H9 (cell line): ENCODE measurements at regions not wholly inside any gene's neighbourhood (a gene's known extent, or its start where the extent isn't known, plus 50 kb on each side); places are given as distances from the start of the nearest gene placed in this dataset.
A peak's percentile ranks its signal among the peaks of the same experiment; 100 is the strongest.

Source experiments
- DNase-seq: peaks from one replicate; pipeline ENCODE4 v3.0.0-alpha.2; 2017
- H2AFZ ChIP-seq: one replicate; pipeline ENCODE4 v1.6.1; 2013; ENCODE audit warnings: mild to moderate bottlenecking, low read length, control low read depth, moderate library complexity
- H2AK5ac ChIP-seq: 2 replicates; pipeline ENCODE4 v1.6.1; 2013; ENCODE audit warnings: low read length, control low read depth, mixed read lengths; ENCODE audit not compliant: insufficient read length
- H2BK120ac ChIP-seq: one replicate; pipeline ENCODE4 v1.6.1; 2013; ENCODE audit warnings: low read depth, mild to moderate bottlenecking, low read length, control low read depth, inconsistent platforms; ENCODE audit not compliant: poor library complexity, severe bottlenecking
- H2BK12ac ChIP-seq: 2 replicates; pipeline ENCODE4 v1.6.1; 2013; ENCODE audit warnings: low read length, control low read depth, mixed read lengths, low read depth; ENCODE audit not compliant: insufficient read length
- H2BK15ac ChIP-seq: 2 replicates; pipeline ENCODE4 v1.6.1; 2013; ENCODE audit warnings: low read depth, low read length, control low read depth
- H2BK20ac ChIP-seq: one replicate; pipeline ENCODE4 v1.6.1; 2013; ENCODE audit warnings: low read depth, mild to moderate bottlenecking, low read length, control low read depth, inconsistent platforms; ENCODE audit not compliant: poor library complexity, severe bottlenecking
- H2BK5ac ChIP-seq: 2 replicates; pipeline ENCODE4 v1.6.1; 2013; ENCODE audit warnings: low read length, control low read depth, mixed read lengths; ENCODE audit not compliant: insufficient read length
- H3K14ac ChIP-seq: 2 replicates; pipeline ENCODE4 v1.6.1; 2013; ENCODE audit warnings: low read length, control low read depth; ENCODE audit not compliant: insufficient read depth
- H3K18ac ChIP-seq: 2 replicates; pipeline ENCODE4 v1.6.1; 2013; ENCODE audit warnings: low read depth, mild to moderate bottlenecking, mixed read lengths, low read length, control low read depth; ENCODE audit not compliant: insufficient read length
- H3K23ac ChIP-seq: 2 replicates; pipeline ENCODE4 v1.6.1; 2013; ENCODE audit warnings: low read length, control low read depth, mixed read lengths, low read depth; ENCODE audit not compliant: insufficient read length
- H3K23me2 ChIP-seq: 2 replicates; pipeline ENCODE4 v1.6.1; 2013; ENCODE audit warnings: low read depth, mild to moderate bottlenecking, mixed read lengths, low read length, control low read depth; ENCODE audit not compliant: insufficient read length, poor library complexity, severe bottlenecking
- H3K27ac ChIP-seq: 2 replicates; pipeline ENCODE4 v1.5.1; 2013; ENCODE audit warnings: low read length, control low read depth, mixed read lengths, low read depth; ENCODE audit not compliant: insufficient read length
- H3K27me3 ChIP-seq: 2 replicates; pipeline ENCODE4 v1.6.1; 2013; ENCODE audit warnings: low read length, control low read depth, inconsistent platforms; ENCODE audit not compliant: insufficient read depth
- H3K4ac ChIP-seq: 2 replicates; pipeline ENCODE4 v1.6.1; 2013; ENCODE audit warnings: low read depth, mild to moderate bottlenecking, control low read depth, inconsistent platforms, low read length, moderate library complexity
- H3K4me1 ChIP-seq: 2 replicates; pipeline ENCODE4 v1.6.1; 2013; ENCODE audit warnings: low read length, control low read depth, inconsistent platforms; ENCODE audit not compliant: insufficient read depth
- H3K4me2 ChIP-seq: 2 replicates; pipeline ENCODE4 v1.6.1; 2013; ENCODE audit warnings: low read length, control low read depth, mixed read lengths; ENCODE audit not compliant: insufficient read length, insufficient read depth
- H3K56ac ChIP-seq: 2 replicates; pipeline ENCODE4 v1.6.1; 2013; ENCODE audit warnings: low read depth, mild to moderate bottlenecking, mixed read lengths, low read length, control low read depth; ENCODE audit not compliant: insufficient read length
- H3K79me1 ChIP-seq: 2 replicates; pipeline ENCODE4 v1.6.1; 2013; ENCODE audit warnings: low read depth, mild to moderate bottlenecking, moderate library complexity, low read length, control low read depth, inconsistent platforms; ENCODE audit not compliant: insufficient read depth, poor library complexity, severe bottlenecking
- H3K79me2 ChIP-seq: 2 replicates; pipeline ENCODE4 v1.6.1; 2013; ENCODE audit warnings: low read length, control low read depth, inconsistent platforms; ENCODE audit not compliant: insufficient read depth
- H3K9ac ChIP-seq: 2 replicates; pipeline ENCODE4 v1.6.1; 2013; ENCODE audit warnings: low read length, control low read depth, mixed read lengths; ENCODE audit not compliant: insufficient read length; ENCODE audit errors: extremely low read depth
- H3K9me3 ChIP-seq: one replicate; pipeline ENCODE4 v1.6.1; 2013; ENCODE audit warnings: low read depth, low read length, inconsistent platforms; ENCODE audit not compliant: control insufficient read depth
- H3T11ph ChIP-seq: one replicate; pipeline ENCODE4 v1.6.1; 2013; ENCODE audit warnings: mild to moderate bottlenecking, low read length, control low read depth, inconsistent platforms
- H4K20me1 ChIP-seq: one replicate; pipeline ENCODE4 v1.6.1; 2013; ENCODE audit not compliant: control insufficient read depth, insufficient read length, insufficient read depth
- H4K5ac ChIP-seq: 2 replicates; pipeline ENCODE4 v1.6.1; 2013; ENCODE audit warnings: low read depth, mild to moderate bottlenecking, mixed read lengths, low read length, control low read depth; ENCODE audit not compliant: insufficient read length
- H4K8ac ChIP-seq: replicated peaks from 2 replicates; pipeline ENCODE4 v1.6.1; 2013; ENCODE audit warnings: low read length, control low read depth, mixed read lengths, low read depth; ENCODE audit not compliant: insufficient read length
- H4K91ac ChIP-seq: 2 replicates; pipeline ENCODE4 v1.6.1; 2013; ENCODE audit warnings: low read depth, mild to moderate bottlenecking, moderate library complexity, mixed read lengths, low read length, control low read depth; ENCODE audit not compliant: insufficient read length
- H3K27ac Mint-ChIP-seq, 3 experiments: 2 replicates in 2 of 3; 3 replicates in 1 of 3; pipeline ENCODE4 v1.8.0; 2020 to 2021; ENCODE audit warnings: mixed read lengths in 3 of 3, mild to moderate bottlenecking in 1 of 3, moderate library complexity in 1 of 3
- H3K27me3 Mint-ChIP-seq: 2 replicates; pipeline ENCODE4 v1.8.0; 2021; ENCODE audit warnings: low read depth, mild to moderate bottlenecking, moderate library complexity, mixed read lengths
- H3K36me3 Mint-ChIP-seq, 3 experiments: 2 replicates in 2 of 3; 3 replicates in 1 of 3; pipeline ENCODE4 v1.8.0; 2020 to 2021; ENCODE audit warnings: low read depth in 3 of 3, mixed read lengths in 3 of 3; ENCODE audit not compliant: insufficient read depth in 1 of 3
- H3K4me1 Mint-ChIP-seq, 2 experiments: 2 replicates each; pipeline ENCODE4 v1.8.0; 2020; ENCODE audit warnings: mixed read lengths in 2 of 2
- H3K4me3 Mint-ChIP-seq, 2 experiments: 2 replicates in 1 of 2; 3 replicates in 1 of 2; pipeline ENCODE4 v1.8.0; 2020 to 2021; ENCODE audit warnings: mild to moderate bottlenecking in 2 of 2, mixed read lengths in 2 of 2, moderate library complexity in 1 of 2
- H3K9me3 Mint-ChIP-seq, 2 experiments: 2 replicates in 1 of 2; 3 replicates in 1 of 2; pipeline ENCODE4 v1.8.0; 2020; ENCODE audit warnings: mild to moderate bottlenecking in 2 of 2, mixed read lengths in 2 of 2, moderate library complexity in 1 of 2
- CTCF ChIP-seq: fragments of 200-600 bp; sonication (generic); conservative IDR thresholded peaks from 3 replicates; pipeline ENCODE4 v1.8.0; 2021; ENCODE audit warnings: antibody characterized with exemption, mild to moderate bottlenecking
- WGBS: extraction: QIAGEN DNeasy Blood & Tissue Kit; methylation state at CpG from one replicate; pipeline ENCODE4 v1.1.7; 2013; ENCODE audit warnings: missing lambda C conversion rate, low lambda C conversion rate, mixed read lengths; ENCODE audit not compliant: insufficient read length; ENCODE audit errors: extremely low coverage; 5-methylcytosine and 5-hydroxymethylcytosine counted together

- Histone ChIP-seq H2BK15ac (no peak overlapping the region), H3K23me2 (no peaks in the 10 kb centered on the region), H3K23ac (no peak overlapping the region), H2BK12ac (no peak overlapping the region), H3K4me1 (no peaks in the 10 kb centered on the region), H4K5ac (no peak overlapping the region), H3K9ac (no peak overlapping the region), H2BK120ac (no peak overlapping the region), H3K14ac (no peak overlapping the region), H3K79me2 (no peaks in the 10 kb centered on the region), H3K18ac (no peak overlapping the region), H2AFZ (no peak overlapping the region), H4K20me1 (no peaks in the 10 kb centered on the region), H2AK5ac (no peak overlapping the region), H3K56ac (no peak overlapping the region), H3K4ac (no peak overlapping the region), H3T11ph (no peak overlapping the region), H2BK5ac (no peak overlapping the region), H3K9me3 (no peaks in the 10 kb centered on the region), H3K27ac (no peak overlapping the region), H4K91ac (no peak overlapping the region), H3K4me2 (no peak overlapping the region), H4K8ac (no peak overlapping the region), H3K79me1 (no peaks in the 10 kb centered on the region), H2BK20ac (no peak overlapping the region), H3K27me3 (no peaks in the 10 kb centered on the region)
- H3K27me3 Mint-ChIP-seq: no peaks in the 10 kb centered on the region
- peaks cover 2 to 7% of the 10 kb centered on the region in 2 experiments for H3K4me1 Mint-ChIP-seq
- TF ChIP-seq CTCF: peak; percentile 75
- H3K36me3 Mint-ChIP-seq: no peaks in the 10 kb centered on the region
- H3K4me3 Mint-ChIP-seq: no peak overlapping the region
- H3K27ac Mint-ChIP-seq: no peak overlapping the region
- DNase-seq: peak; percentile 79
- H3K9me3 Mint-ChIP-seq: no peaks in the 10 kb centered on the region
- WGBS: no CpG with 5 or more reads among the region's 5 CpGs
Observed at GRCh38 chr14:56482310-56482911, 97.2 kb upstream of the TMEM260 start.
